ENCODE measurements at regions not wholly inside any gene's neighbourhood (a gene's known extent, or its start where the extent isn't known, plus 50 kb on each side); places are given as distances from the start of the nearest gene placed in this dataset.

DNA sequence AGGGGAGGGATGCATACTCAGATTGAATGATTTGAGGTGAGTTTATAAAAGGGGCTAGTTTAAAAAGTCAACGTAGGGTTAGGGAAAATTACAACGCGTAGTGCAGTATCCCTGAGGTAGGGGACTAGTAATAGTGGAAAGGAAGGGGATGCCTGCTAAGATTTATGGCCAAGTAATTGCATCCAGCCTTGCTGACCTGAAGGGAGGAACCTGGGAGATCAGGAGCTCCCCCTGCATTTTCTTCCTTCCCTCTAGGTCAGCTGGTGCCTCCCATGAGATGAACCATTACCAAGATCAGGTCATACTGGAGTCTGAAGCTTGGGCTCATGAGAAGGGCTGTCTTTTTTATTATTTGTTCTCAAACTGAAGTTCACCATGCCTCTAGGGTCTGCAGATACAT is 606.6 kb downstream of the TMEM114 start:
- Mint-ChIP-seq H3K27me3 (ENCODE audit: insufficient read depth, unreplicated experiment) (peaks cover 11% of the 10 kb centered on the region), H3K27ac (ENCODE audit: unreplicated experiment) (no peak overlapping the region), H3K9me3 (ENCODE audit: unreplicated experiment) (no peaks in the 10 kb centered on the region), H3K4me1 (ENCODE audit: low read depth, unreplicated experiment) (no peaks in the 10 kb centered on the region), H3K36me3 (ENCODE audit: insufficient read depth, unreplicated experiment) (no peaks in the 10 kb centered on the region), H3K4me3 (ENCODE audit: unreplicated experiment) (no peak overlapping the region)
- Histone ChIP-seq H3K4me3 (ENCODE audit: low read depth, low read length) (no peak overlapping the region), H3K9me3 (no peaks in the 10 kb centered on the region), H3K4me1 (no peaks in the 10 kb centered on the region), H3K36me3 (ENCODE audit: control insufficient read depth, insufficient read depth, low read length) (no peaks in the 10 kb centered on the region), H3K27me3 (replicated peaks; ENCODE audit: control insufficient read depth, insufficient read depth, low read length) (no peaks in the 10 kb centered on the region)
- intact Hi-C loops (cut with micrococcal nuclease; ENCODE audit: unreplicated experiment): no loop called here
- POLR2A ChIA-PET: no interaction called here
- CTCF ChIA-PET: no interaction called here
- BruUV-seq (replicated peaks): no TSS peak
- TF ChIP-seq, protein P1, sequence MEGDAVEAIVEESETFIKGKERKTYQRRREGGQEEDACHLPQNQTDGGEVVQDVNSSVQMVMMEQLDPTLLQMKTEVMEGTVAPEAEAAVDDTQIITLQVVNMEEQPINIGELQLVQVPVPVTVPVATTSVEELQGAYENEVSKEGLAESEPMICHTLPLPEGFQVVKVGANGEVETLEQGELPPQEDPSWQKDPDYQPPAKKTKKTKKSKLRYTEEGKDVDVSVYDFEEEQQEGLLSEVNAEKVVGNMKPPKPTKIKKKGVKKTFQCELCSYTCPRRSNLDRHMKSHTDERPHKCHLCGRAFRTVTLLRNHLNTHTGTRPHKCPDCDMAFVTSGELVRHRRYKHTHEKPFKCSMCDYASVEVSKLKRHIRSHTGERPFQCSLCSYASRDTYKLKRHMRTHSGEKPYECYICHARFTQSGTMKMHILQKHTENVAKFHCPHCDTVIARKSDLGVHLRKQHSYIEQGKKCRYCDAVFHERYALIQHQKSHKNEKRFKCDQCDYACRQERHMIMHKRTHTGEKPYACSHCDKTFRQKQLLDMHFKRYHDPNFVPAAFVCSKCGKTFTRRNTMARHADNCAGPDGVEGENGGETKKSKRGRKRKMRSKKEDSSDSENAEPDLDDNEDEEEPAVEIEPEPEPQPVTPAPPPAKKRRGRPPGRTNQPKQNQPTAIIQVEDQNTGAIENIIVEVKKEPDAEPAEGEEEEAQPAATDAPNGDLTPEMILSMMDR (IDR thresholded peaks at IDR 0.05; ENCODE audit: insufficient read depth in 1 of 2, low read depth in 1 of 2, low read length in 1 of 2, severe bottlenecking in 1 of 2, unreplicated experiment in 1 of 2): no peak
- no peak for DNase-seq

DNA sequence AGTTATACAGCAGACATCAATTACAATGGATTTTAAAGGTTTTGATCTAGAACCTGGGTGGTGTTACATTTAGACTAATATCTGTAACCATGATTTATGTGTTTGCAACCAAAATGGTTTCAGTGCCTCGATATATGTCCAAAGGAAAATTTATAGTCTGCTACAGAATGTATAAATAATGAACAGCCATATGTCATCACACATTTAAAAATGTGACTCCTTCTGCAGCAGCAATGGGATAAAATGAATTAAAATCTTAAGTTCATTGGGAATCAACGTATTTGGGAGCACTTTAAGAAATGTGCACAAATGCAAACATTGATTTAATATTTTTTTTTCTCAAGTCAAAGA is 610.2 kb downstream of the TMEM114 start:
- ChIA-PET POLR2A (no interaction called here), CTCF (no interaction called here)
- Histone ChIP-seq H3K4me3 (ENCODE audit: low read depth, low read length) (no peak overlapping the region), H3K9me3 (no peaks in the 10 kb centered on the region), H3K27me3 (replicated peaks; ENCODE audit: control insufficient read depth, insufficient read depth, low read length) (no peaks in the 10 kb centered on the region), H3K36me3 (ENCODE audit: control insufficient read depth, insufficient read depth, low read length) (no peaks in the 10 kb centered on the region), H3K4me1 (no peaks in the 10 kb centered on the region)
- DNase-seq: no peak
- H3K4me1 Mint-ChIP-seq (ENCODE audit: low read depth, unreplicated experiment): no peaks in the 10 kb centered on the region
- no peaks in the 10 kb centered on the region for H3K36me3 Mint-ChIP-seq (ENCODE audit: insufficient read depth, unreplicated experiment)
- no TSS peak for BruUV-seq (replicated peaks)
- TF ChIP-seq, protein P1 (IDR thresholded peaks at IDR 0.05; ENCODE audit: insufficient read depth in 1 of 2, low read depth in 1 of 2, low read length in 1 of 2, severe bottlenecking in 1 of 2, unreplicated experiment in 1 of 2): no peak
- H3K4me3 Mint-ChIP-seq (ENCODE audit: unreplicated experiment): no peak overlapping the region
- intact Hi-C loops (cut with micrococcal nuclease; ENCODE audit: unreplicated experiment): no loop called here
- H3K27me3 Mint-ChIP-seq (ENCODE audit: insufficient read depth, unreplicated experiment): peaks cover 5% of the 10 kb centered on the region
- H3K9me3 Mint-ChIP-seq (ENCODE audit: unreplicated experiment): no peaks in the 10 kb centered on the region
- no peak overlapping the region for H3K27ac Mint-ChIP-seq (ENCODE audit: unreplicated experiment)

DNA sequence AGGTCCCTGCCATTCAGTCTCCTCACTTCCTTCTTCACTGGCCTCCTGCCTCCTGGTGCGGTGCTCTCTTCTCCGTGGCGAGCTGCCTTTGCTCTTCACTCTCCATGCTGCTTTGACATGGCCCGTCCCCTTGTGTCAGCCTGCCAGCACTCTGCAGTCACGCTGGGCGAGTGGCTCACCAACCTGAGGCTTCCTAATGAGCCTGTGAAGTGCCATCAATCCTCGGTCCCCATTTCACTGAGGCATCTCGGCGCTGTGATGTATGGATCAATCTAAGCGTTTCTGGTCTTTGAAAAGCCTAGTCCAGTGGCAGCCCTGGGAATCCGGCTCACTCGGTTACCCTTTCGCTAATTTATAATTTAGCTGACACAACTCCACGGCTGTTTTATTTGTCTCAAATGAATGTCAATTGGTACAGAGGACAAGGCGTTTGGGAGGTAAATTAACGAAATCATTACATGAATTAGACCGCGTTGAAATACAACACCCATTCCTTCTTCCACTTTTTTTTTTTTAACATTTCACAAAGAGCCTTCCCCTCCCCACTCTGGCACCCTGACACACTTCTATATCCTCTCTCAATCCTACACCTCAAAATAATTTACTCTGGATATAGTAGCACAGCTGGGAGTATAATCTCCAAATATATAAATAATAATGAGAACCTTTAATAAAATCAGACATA is 610.7 kb downstream of the TMEM114 start:
- Mint-ChIP-seq H3K9me3 (ENCODE audit: unreplicated experiment) (no peaks in the 10 kb centered on the region), H3K27ac (ENCODE audit: unreplicated experiment) (no peak overlapping the region)
- CTCF ChIA-PET: no interaction called here

More for the DNA sequence above, 610.7 kb downstream of the TMEM114 start:
- intact Hi-C loops (cut with micrococcal nuclease; ENCODE audit: unreplicated experiment): no loop called here
- H3K4me1 Mint-ChIP-seq (ENCODE audit: low read depth, unreplicated experiment): no peaks in the 10 kb centered on the region
- POLR2A ChIA-PET: no interaction called here
- no peaks in the 10 kb centered on the region for H3K36me3 ChIP-seq (ENCODE audit: control insufficient read depth, insufficient read depth, low read length)
- BruUV-seq (replicated peaks): no TSS peak
- DNase-seq: no peak
- H3K4me1 ChIP-seq: no peaks in the 10 kb centered on the region
- no peaks in the 10 kb centered on the region for H3K9me3 ChIP-seq
- no peaks in the 10 kb centered on the region for H3K36me3 Mint-ChIP-seq (ENCODE audit: insufficient read depth, unreplicated experiment)
- no peak overlapping the region for H3K4me3 ChIP-seq (ENCODE audit: low read depth, low read length)
- no peak overlapping the region for H3K4me3 Mint-ChIP-seq (ENCODE audit: unreplicated experiment)
- H3K27me3 Mint-ChIP-seq (ENCODE audit: insufficient read depth, unreplicated experiment): peaks cover 5% of the 10 kb centered on the region
- no peaks in the 10 kb centered on the region for H3K27me3 ChIP-seq (replicated peaks; ENCODE audit: control insufficient read depth, insufficient read depth, low read length)
- TF ChIP-seq, protein P1 (IDR thresholded peaks at IDR 0.05; ENCODE audit: insufficient read depth in 1 of 2, low read depth in 1 of 2, low read length in 1 of 2, severe bottlenecking in 1 of 2, unreplicated experiment in 1 of 2): no peak

All from Caco-2 (cell line).